NCI-H774 (cell line): ENCODE measurements at regions not wholly inside any gene's neighbourhood (a gene's known extent, or its start where the extent isn't known, plus 50 kb on each side); places are given as distances from the start of the nearest gene placed in this dataset.
"Not testable (repeated sequence)": the region's sequence is repeated elsewhere in the genome, so short reads cannot be mapped to it uniquely, and the experiment has no call there.

Experiments
- DNase-seq: peaks from one replicate; lab custom pipeline; 2025; lab: John Stamatoyannopoulos, UW

GRCh38 chr5:104456122-104456521 is 893.5 kb upstream of the NUDT12 start:
- no peak for DNase-seq

GRCh38 chr5:104452550-104452949 is 890.0 kb upstream of the NUDT12 start:
- DNase-seq = no peak

GRCh38 chr5:104451911-104452310 is 889.3 kb upstream of the NUDT12 start:
- DNase-seq = not testable (repeated sequence)

- DNase-seq = no peak
These were observed 882.1 kb upstream of the NUDT12 start for GRCh38 chr5:104444656-104445055.

GRCh38 chr5:104443706-104444105 is 881.1 kb upstream of the NUDT12 start:
- DNase-seq = no peak

GRCh38 chr5:104431981-104432380 is 869.4 kb upstream of the NUDT12 start:
- DNase-seq = no peak

GRCh38 chr5:104431002-104431620 is 868.5 kb upstream of the NUDT12 start:
- no peak for DNase-seq

- DNase-seq = no peak
These were observed 867.3 kb upstream of the NUDT12 start for GRCh38 chr5:104429911-104430310.

- DNase-seq = no peak
These were observed 858.8 kb upstream of the NUDT12 start for GRCh38 chr5:104421431-104421830.

- no peak for DNase-seq
These were observed 855.5 kb upstream of the NUDT12 start for GRCh38 chr5:104418056-104418455.

GRCh38 chr5:104412649-104413240 is 850.2 kb upstream of the NUDT12 start:
- DNase-seq = no peak

GRCh38 chr5:104400941-104401340 is 838.4 kb upstream of the NUDT12 start:
- DNase-seq = no peak

GRCh38 chr5:104385906-104386305 is 823.3 kb upstream of the NUDT12 start:
- no peak for DNase-seq

- no peak for DNase-seq
These were observed 812.8 kb upstream of the NUDT12 start for GRCh38 chr5:104375345-104375744.

GRCh38 chr5:104372796-104373195 is 810.2 kb upstream of the NUDT12 start:
- no peak for DNase-seq

GRCh38 chr5:104372376-104372775 is 809.8 kb upstream of the NUDT12 start:
- DNase-seq = no peak

- DNase-seq = no peak
These were observed 807.9 kb upstream of the NUDT12 start for GRCh38 chr5:104370523-104370922.

GRCh38 chr5:104367978-104368377 is 805.4 kb upstream of the NUDT12 start:
- no peak for DNase-seq

GRCh38 chr5:104363567-104363966 is 801.0 kb upstream of the NUDT12 start:
- DNase-seq = no peak

- no peak for DNase-seq
These were observed 799.3 kb upstream of the NUDT12 start for GRCh38 chr5:104361932-104362331.

- DNase-seq = no peak
These were observed 792.8 kb upstream of the NUDT12 start for GRCh38 chr5:104355350-104355749.

- DNase-seq = no peak
These were observed 790.8 kb upstream of the NUDT12 start for GRCh38 chr5:104353371-104353770.

GRCh38 chr5:104352954-104353353 is 790.4 kb upstream of the NUDT12 start:
- DNase-seq = no peak

- DNase-seq = no peak
These were observed 784.6 kb upstream of the NUDT12 start for GRCh38 chr5:104347119-104347708.
